Transverse colon (tissue), 4 donors: ENCODE measurements at regions not wholly inside any gene's neighbourhood (a gene's known extent, or its start where the extent isn't known, plus 50 kb on each side); places are given as distances from the start of the nearest gene placed in this dataset.
A peak's percentile ranks its signal among the peaks of the same experiment; 100 is the strongest.

Source experiments
- DNase-seq: peaks from one replicate; pipeline ENCODE4 v3.0.0-alpha.2; 2019
- H3K27ac ChIP-seq, 4 donors: fragments of 200-600 bp; sonication (generic); 2 replicates each; pipeline ENCODE4 v1.5.1; 2016 to 2018; ENCODE audit warnings: inconsistent platforms in 4 of 4
- H3K27me3 ChIP-seq: fragments of 200-600 bp; sonication (generic); 2 replicates; pipeline ENCODE4 v1.5.1; 2017; ENCODE audit warnings: inconsistent platforms
- H3K36me3 ChIP-seq, 4 donors: fragments of 200-600 bp; sonication (generic); 2 replicates each; pipeline ENCODE4 v1.5.1; 2017 to 2019; ENCODE audit warnings: inconsistent platforms in 4 of 4
- H3K4me1 ChIP-seq, 4 donors: fragments of 200-600 bp; sonication (generic); 2 replicates each; pipeline ENCODE4 v1.5.1; 2017 to 2020; ENCODE audit warnings: inconsistent platforms in 4 of 4
- H3K4me3 ChIP-seq, 4 donors: fragments of 200-600 bp; sonication (generic); 1 replicate in 1 of 4; 2 replicates in 3 of 4; pipeline versions ENCODE4 v1.5.1 to v1.6.1; 2017 to 2019; ENCODE audit warnings: inconsistent platforms in 4 of 4
- H3K9me3 ChIP-seq, 2 donors: fragments of 200-600 bp; sonication (generic); 2 replicates each; pipeline ENCODE4 v1.5.1; 2017 to 2019; ENCODE audit warnings: inconsistent platforms in 2 of 2
- CTCF ChIP-seq, 5 experiments: fragments of 200-600 bp in 3 of 5; fragments of 450-650 bp in 2 of 5; sonication (generic) in 3 of 5; IDR thresholded peaks; 1 replicate in 2 of 5; 2 replicates in 3 of 5; pipeline ENCODE4 v1.5.1; 2016 to 2017; ENCODE audit warnings: antibody characterized with exemption in 5 of 5, inconsistent platforms in 3 of 5, mild to moderate bottlenecking in 2 of 5, moderate library complexity in 1 of 5
- EP300 ChIP-seq: sonication (generic); formaldehyde crosslinking; IDR thresholded peaks from one replicate; pipeline ENCODE4 v1.6.1; 2017; ENCODE audit warnings: antibody characterized with exemption, low read depth
- POLR2A ChIP-seq: fragments of 450-650 bp; IDR thresholded peaks from one replicate; pipeline ENCODE4 v1.6.1; 2016; ENCODE audit warnings: antibody characterized with exemption, mild to moderate bottlenecking, moderate library complexity
- POLR2AphosphoS5 ChIP-seq, 3 donors: sonication (generic); formaldehyde crosslinking; IDR thresholded peaks; one replicate each; pipeline ENCODE4 v1.6.1; 2016; ENCODE audit warnings: antibody characterized with exemption in 3 of 3
- WGBS, 2 donors: methylation state at CpG; one replicate each; pipeline ENCODE4 v1.1.5; 2018; ENCODE audit warnings: low coverage in 1 of 2; 5-methylcytosine and 5-hydroxymethylcytosine counted together
- in situ Hi-C, 4 donors: fragments of 200-750 bp; cut with MboI; loops; one replicate each; pipeline versions ENCODE4 v1.15.0 to v1.15.1; 2017; ENCODE audit warnings: low sequenced_read_pairs in 3 of 4, low pct_ligation_motif_present in 1 of 4, low pct_unique_long_range_greater_than_20kb in 1 of 4
- intact Hi-C: fragments of 100-400 bp; cut with DNase I; formaldehyde crosslinking; loops from one replicate; pipeline ENCODE4 v1.15.1; 2023; ENCODE audit warnings: low total_unique reads

GRCh38 chr10:61296161-61296560 lies 157.0 kb downstream of the TMEM26 start:
- H3K4me3 ChIP-seq: no peak overlapping the region
- H3K4me1 ChIP-seq: peaks cover 0 to 12% (median 0%) of the 10 kb centered on the region in 4 donors
- TF ChIP-seq CTCF (IDR thresholded peaks at IDR 0.05) (no peak), EP300 (no peak), POLR2A (no peak), POLR2AphosphoS5 (IDR thresholded peaks at IDR 0.05) (no peak)
- H3K27me3 ChIP-seq: no peaks in the 10 kb centered on the region
- in situ Hi-C loops: loop anchor here in 2 of 4 donors (10.0 to 25.0 kb wide), 2 partner anchors 481 to 484 kb away; no protein-coding TSS in a partner anchor
- intact Hi-C loops: no loop called here
- no peaks in the 10 kb centered on the region for H3K9me3 ChIP-seq
- DNase-seq: no peak
- H3K36me3 ChIP-seq: no peaks in the 10 kb centered on the region
- no peak overlapping the region for H3K27ac ChIP-seq

GRCh38 chr10:61294131-61294530 lies 159.1 kb downstream of the TMEM26 start:
- no peak for TF ChIP-seq POLR2A
- no peak for TF ChIP-seq POLR2AphosphoS5 (IDR thresholded peaks at IDR 0.05)
- no peak for TF ChIP-seq CTCF (IDR thresholded peaks at IDR 0.05)
- no peak for TF ChIP-seq EP300
- Histone ChIP-seq H3K27me3 (no peaks in the 10 kb centered on the region), H3K27ac (peak overlapping the region in 2 of 4 donors; percentile 11 to 18), H3K36me3 (no peaks in the 10 kb centered on the region), H3K9me3 (no peaks in the 10 kb centered on the region), H3K4me3 (no peak overlapping the region), H3K4me1 (peaks cover 0 to 12% (median 0%) of the 10 kb centered on the region in 4 donors)
- WGBS, 2 donors: 75 to 84% methylated on average over 4 to 6 of the region's 6 CpGs
- intact Hi-C loops: no loop called here
- no peak for DNase-seq
- in situ Hi-C loops: loop anchor here in 2 of 4 donors (10.0 to 25.0 kb wide), 2 partner anchors 479 to 482 kb away; no protein-coding TSS in a partner anchor

- Histone ChIP-seq H3K36me3 (no peaks in the 10 kb centered on the region), H3K4me3 (no peak overlapping the region), H3K9me3 (no peaks in the 10 kb centered on the region), H3K27ac (no peak overlapping the region), H3K27me3 (no peaks in the 10 kb centered on the region), H3K4me1 (peaks cover 0 to 15% (median 0%) of the 10 kb centered on the region in 4 donors)
- intact Hi-C loops (loop anchor here (10.0 kb wide), 1 partner anchor 475 kb away; no protein-coding TSS in a partner anchor), in situ Hi-C loops (loop anchor here (10.0 to 25.0 kb wide), 2 partner anchors 475 to 478 kb away; no protein-coding TSS in a partner anchor)
- no peak for DNase-seq
- 68 to 71% methylated on average over 2 of the region's 2 CpGs for WGBS, 2 donors
- TF ChIP-seq EP300 (no peak), CTCF (IDR thresholded peaks at IDR 0.05) (no peak), POLR2AphosphoS5 (IDR thresholded peaks at IDR 0.05) (no peak), POLR2A (no peak)
Observed at GRCh38 chr10:61289813-61290212, 163.4 kb downstream of the TMEM26 start.

- H3K27ac ChIP-seq: no peak overlapping the region
- no peak for DNase-seq
- in situ Hi-C loops: loop anchor here in 3 of 4 donors (10.0 to 25.0 kb wide), 2 partner anchors 472 to 474 kb away; no protein-coding TSS in a partner anchor
- no peaks in the 10 kb centered on the region for H3K36me3 ChIP-seq
- H3K4me1 ChIP-seq: peaks cover 0 to 5% (median 0%) of the 10 kb centered on the region in 4 donors
- H3K27me3 ChIP-seq: no peaks in the 10 kb centered on the region
- no peak overlapping the region for H3K4me3 ChIP-seq
- H3K9me3 ChIP-seq: no peaks in the 10 kb centered on the region
- intact Hi-C loops: loop anchor here (10.0 kb wide), 1 partner anchor 472 kb away; no protein-coding TSS in a partner anchor
- no peak for TF ChIP-seq CTCF (IDR thresholded peaks at IDR 0.05)
- TF ChIP-seq POLR2A: no peak
- TF ChIP-seq POLR2AphosphoS5 (IDR thresholded peaks at IDR 0.05): no peak
- TF ChIP-seq EP300: no peak
- 60 to 67% methylated on average over 3 of the region's 3 CpGs for WGBS, 2 donors
Observed at GRCh38 chr10:61286686-61287085, 166.5 kb downstream of the TMEM26 start.
